H1 (cell line): ENCODE measurements at regions not wholly inside any gene's neighbourhood (a gene's known extent, or its start where the extent isn't known, plus 50 kb on each side); places are given as distances from the start of the nearest gene placed in this dataset.

Experiments
- microRNA-seq, 2 experiments: library from miRNA; unstranded; fragments of <30 nt; microRNA quantifications; one replicate each; pipeline versions ENCODE4 to v1.2.0, GENCODE V29; 2016 to 2020; ENCODE audit warnings: borderline microRNAs expressed in 2 of 2, borderline number of aligned reads in 2 of 2, borderline replicate concordance in 1 of 2

Small RNAs in the stretch of these regions (microRNA-seq; reads per million reads assigned to microRNA genes)
- 0 reads per million in 2 experiments for gene MIR1255B1
